Chondrocyte (in vitro differentiated cells): ENCODE measurements at regions not wholly inside any gene's neighbourhood (a gene's known extent, or its start where the extent isn't known, plus 50 kb on each side); places are given as distances from the start of the nearest gene placed in this dataset.

Experiments
- DNase-seq: peaks from one replicate; pipeline ENCODE4 v3.0.0; 2021; ENCODE audit warnings: mixed read lengths, low spot score
- H3K27ac Mint-ChIP-seq: one replicate; pipeline ENCODE4 v1.8.0; 2021; ENCODE audit warnings: mild to moderate bottlenecking, moderate library complexity, mixed read lengths; ENCODE audit not compliant: unreplicated experiment
- H3K27me3 Mint-ChIP-seq: 2 replicates; pipeline ENCODE4 v1.8.0; 2021; ENCODE audit warnings: low read depth, mixed read lengths
- H3K36me3 Mint-ChIP-seq: 2 replicates; pipeline ENCODE4 v1.8.0; 2021; ENCODE audit warnings: low read depth, mixed read lengths
- H3K4me1 Mint-ChIP-seq: 2 replicates; pipeline ENCODE4 v1.8.0; 2021; ENCODE audit warnings: low read depth, mild to moderate bottlenecking, mixed read lengths
- H3K4me3 Mint-ChIP-seq: one replicate; pipeline ENCODE4 v1.8.0; 2021; ENCODE audit warnings: mild to moderate bottlenecking, moderate library complexity, mixed read lengths; ENCODE audit not compliant: unreplicated experiment
- H3K9me3 Mint-ChIP-seq: 2 replicates; pipeline ENCODE4 v1.8.0; 2021; ENCODE audit warnings: low read depth, mixed read lengths
- TF ChIP-seq, protein P1 (sequence below): fragments of 200-600 bp; sonication (generic); IDR thresholded peaks from 2 replicates; pipeline ENCODE4 v1.5.0; 2021; ENCODE audit warnings: antibody characterized with exemption, mild to moderate bottlenecking, moderate library complexity

- TF ChIP-seq, protein P1, sequence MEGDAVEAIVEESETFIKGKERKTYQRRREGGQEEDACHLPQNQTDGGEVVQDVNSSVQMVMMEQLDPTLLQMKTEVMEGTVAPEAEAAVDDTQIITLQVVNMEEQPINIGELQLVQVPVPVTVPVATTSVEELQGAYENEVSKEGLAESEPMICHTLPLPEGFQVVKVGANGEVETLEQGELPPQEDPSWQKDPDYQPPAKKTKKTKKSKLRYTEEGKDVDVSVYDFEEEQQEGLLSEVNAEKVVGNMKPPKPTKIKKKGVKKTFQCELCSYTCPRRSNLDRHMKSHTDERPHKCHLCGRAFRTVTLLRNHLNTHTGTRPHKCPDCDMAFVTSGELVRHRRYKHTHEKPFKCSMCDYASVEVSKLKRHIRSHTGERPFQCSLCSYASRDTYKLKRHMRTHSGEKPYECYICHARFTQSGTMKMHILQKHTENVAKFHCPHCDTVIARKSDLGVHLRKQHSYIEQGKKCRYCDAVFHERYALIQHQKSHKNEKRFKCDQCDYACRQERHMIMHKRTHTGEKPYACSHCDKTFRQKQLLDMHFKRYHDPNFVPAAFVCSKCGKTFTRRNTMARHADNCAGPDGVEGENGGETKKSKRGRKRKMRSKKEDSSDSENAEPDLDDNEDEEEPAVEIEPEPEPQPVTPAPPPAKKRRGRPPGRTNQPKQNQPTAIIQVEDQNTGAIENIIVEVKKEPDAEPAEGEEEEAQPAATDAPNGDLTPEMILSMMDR, result no peak
- no peak for DNase-seq
- Mint-ChIP-seq H3K4me1 (no peaks in the 10 kb centered on the region), H3K27me3 (peaks cover 1% of the 10 kb centered on the region), H3K4me3 (no peak overlapping the region), H3K36me3 (no peaks in the 10 kb centered on the region), H3K9me3 (peaks cover 4% of the 10 kb centered on the region), H3K27ac (no peak overlapping the region)
Measured at GRCh38 chr18:77671456-77672167, 422.0 kb downstream of the GALR1 start.

DNA sequence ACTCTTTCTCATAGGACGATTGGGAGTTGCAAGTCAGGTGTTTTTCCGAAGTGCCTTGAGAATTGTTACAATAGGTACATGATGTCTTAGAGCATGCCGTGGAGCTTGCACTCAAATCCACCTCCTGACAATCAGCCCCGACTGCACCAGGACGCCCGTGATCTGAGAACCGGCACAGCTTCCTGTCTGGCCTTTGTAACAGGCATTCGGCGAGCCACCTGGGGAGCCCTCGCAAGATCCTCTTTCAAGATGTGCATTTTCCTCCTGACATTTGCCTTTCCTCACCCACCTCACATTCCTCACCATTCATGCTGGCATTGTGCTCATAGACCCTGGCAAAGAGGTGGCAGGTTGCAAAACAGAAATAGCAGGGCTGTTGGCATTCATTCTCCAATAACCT is 427.3 kb downstream of the GALR1 start:
- DNase-seq, result no peak
- H3K27ac Mint-ChIP-seq, result no peak overlapping the region
- no peaks in the 10 kb centered on the region for H3K36me3 Mint-ChIP-seq
- H3K4me1 Mint-ChIP-seq, result no peaks in the 10 kb centered on the region
- no peaks in the 10 kb centered on the region for H3K9me3 Mint-ChIP-seq
- no peaks in the 10 kb centered on the region for H3K27me3 Mint-ChIP-seq
- TF ChIP-seq, protein P1, result no peak
- H3K4me3 Mint-ChIP-seq, result no peak overlapping the region

- no peak for DNase-seq
- H3K4me3 Mint-ChIP-seq, result no peak overlapping the region
- H3K27me3 Mint-ChIP-seq, result no peaks in the 10 kb centered on the region
- no peaks in the 10 kb centered on the region for H3K36me3 Mint-ChIP-seq
- H3K4me1 Mint-ChIP-seq, result no peaks in the 10 kb centered on the region
- TF ChIP-seq, protein P1, result no peak
- no peak overlapping the region for H3K27ac Mint-ChIP-seq
- no peaks in the 10 kb centered on the region for H3K9me3 Mint-ChIP-seq
Measured at GRCh38 chr18:77677536-77677935, 427.9 kb downstream of the GALR1 start.

GRCh38 chr18:77679869-77680268 is 430.2 kb downstream of the GALR1 start:
- H3K27me3 Mint-ChIP-seq, result no peaks in the 10 kb centered on the region
- no peaks in the 10 kb centered on the region for H3K36me3 Mint-ChIP-seq
- TF ChIP-seq, protein P1, result no peak
- H3K4me3 Mint-ChIP-seq, result no peak overlapping the region
- no peaks in the 10 kb centered on the region for H3K4me1 Mint-ChIP-seq
- DNase-seq, result no peak
- H3K9me3 Mint-ChIP-seq, result peaks cover 2% of the 10 kb centered on the region
- no peak overlapping the region for H3K27ac Mint-ChIP-seq

DNA sequence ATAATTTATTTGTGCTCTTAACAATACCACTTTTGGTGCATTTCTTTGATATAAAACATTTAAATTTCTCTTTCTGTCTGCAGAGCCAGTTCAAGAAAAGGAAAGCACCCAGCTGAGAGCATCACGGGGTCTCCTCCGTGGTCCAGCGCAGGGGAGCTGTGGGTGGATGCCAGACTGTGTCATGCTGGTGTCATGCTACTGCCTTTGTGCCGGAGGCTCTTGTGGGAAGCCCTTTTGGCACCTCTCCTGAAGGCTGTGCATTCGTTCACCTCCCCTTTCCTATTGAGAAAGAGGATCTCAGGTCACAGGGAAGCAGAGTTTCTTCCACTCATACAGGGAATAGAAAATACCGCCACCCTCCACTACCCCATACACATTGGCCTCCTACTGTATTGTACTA is 450.4 kb downstream of the GALR1 start:
- no peak overlapping the region for H3K4me3 Mint-ChIP-seq
- H3K27ac Mint-ChIP-seq, result no peak overlapping the region
- DNase-seq, result no peak
- H3K9me3 Mint-ChIP-seq, result no peaks in the 10 kb centered on the region
- no peaks in the 10 kb centered on the region for H3K4me1 Mint-ChIP-seq
- TF ChIP-seq, protein P1, result no peak
- peaks cover 7% of the 10 kb centered on the region for H3K27me3 Mint-ChIP-seq
- H3K36me3 Mint-ChIP-seq, result no peaks in the 10 kb centered on the region
